ENCODE measurements at regions not wholly inside any gene's neighbourhood (a gene's known extent, or its start where the extent isn't known, plus 50 kb on each side); places are given as distances from the start of the nearest gene placed in this dataset.
"Not testable (repeated sequence)": the region's sequence is repeated elsewhere in the genome, so short reads cannot be mapped to it uniquely, and the experiment has no call there.

DNA sequence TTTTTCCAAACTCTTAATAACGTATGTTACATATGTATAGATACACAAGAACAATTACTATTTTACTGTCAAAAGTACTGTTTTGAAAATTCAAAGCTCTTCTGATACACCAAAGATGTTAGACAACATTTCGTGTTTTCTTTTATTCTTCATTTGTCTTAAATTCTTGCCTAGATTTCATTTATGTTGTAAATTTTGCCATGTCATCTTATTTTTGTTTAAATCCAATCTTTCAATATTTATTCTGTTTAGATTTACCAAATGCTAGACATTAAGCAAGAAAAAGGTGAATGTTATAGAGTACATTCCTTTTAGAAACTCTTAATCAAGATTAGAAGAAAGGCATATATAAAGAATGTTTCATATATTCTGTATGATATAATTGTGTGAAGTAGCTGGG, 876.9 kb downstream of the KCNT2 start:
- no peak for DNase-seq (ENCODE audit: low read depth)
- TF ChIP-seq, protein P1, sequence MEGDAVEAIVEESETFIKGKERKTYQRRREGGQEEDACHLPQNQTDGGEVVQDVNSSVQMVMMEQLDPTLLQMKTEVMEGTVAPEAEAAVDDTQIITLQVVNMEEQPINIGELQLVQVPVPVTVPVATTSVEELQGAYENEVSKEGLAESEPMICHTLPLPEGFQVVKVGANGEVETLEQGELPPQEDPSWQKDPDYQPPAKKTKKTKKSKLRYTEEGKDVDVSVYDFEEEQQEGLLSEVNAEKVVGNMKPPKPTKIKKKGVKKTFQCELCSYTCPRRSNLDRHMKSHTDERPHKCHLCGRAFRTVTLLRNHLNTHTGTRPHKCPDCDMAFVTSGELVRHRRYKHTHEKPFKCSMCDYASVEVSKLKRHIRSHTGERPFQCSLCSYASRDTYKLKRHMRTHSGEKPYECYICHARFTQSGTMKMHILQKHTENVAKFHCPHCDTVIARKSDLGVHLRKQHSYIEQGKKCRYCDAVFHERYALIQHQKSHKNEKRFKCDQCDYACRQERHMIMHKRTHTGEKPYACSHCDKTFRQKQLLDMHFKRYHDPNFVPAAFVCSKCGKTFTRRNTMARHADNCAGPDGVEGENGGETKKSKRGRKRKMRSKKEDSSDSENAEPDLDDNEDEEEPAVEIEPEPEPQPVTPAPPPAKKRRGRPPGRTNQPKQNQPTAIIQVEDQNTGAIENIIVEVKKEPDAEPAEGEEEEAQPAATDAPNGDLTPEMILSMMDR (IDR thresholded peaks at IDR 0.05; ENCODE audit: control insufficient read depth, insufficient read depth, low read depth, low read length, missing control alignments), result no peak
- no peak overlapping the region for H3K4me3 ChIP-seq (ENCODE audit: control insufficient read depth, low read depth, low read length)

- no peak overlapping the region for H3K4me3 ChIP-seq (ENCODE audit: control insufficient read depth, low read depth, low read length)
- TF ChIP-seq, protein P1 (IDR thresholded peaks at IDR 0.05; ENCODE audit: control insufficient read depth, insufficient read depth, low read depth, low read length, missing control alignments), result no peak
- DNase-seq (ENCODE audit: low read depth), result no peak
These were observed 884.4 kb downstream of the KCNT2 start for GRCh38 chr1:195723796-195724194.

DNA sequence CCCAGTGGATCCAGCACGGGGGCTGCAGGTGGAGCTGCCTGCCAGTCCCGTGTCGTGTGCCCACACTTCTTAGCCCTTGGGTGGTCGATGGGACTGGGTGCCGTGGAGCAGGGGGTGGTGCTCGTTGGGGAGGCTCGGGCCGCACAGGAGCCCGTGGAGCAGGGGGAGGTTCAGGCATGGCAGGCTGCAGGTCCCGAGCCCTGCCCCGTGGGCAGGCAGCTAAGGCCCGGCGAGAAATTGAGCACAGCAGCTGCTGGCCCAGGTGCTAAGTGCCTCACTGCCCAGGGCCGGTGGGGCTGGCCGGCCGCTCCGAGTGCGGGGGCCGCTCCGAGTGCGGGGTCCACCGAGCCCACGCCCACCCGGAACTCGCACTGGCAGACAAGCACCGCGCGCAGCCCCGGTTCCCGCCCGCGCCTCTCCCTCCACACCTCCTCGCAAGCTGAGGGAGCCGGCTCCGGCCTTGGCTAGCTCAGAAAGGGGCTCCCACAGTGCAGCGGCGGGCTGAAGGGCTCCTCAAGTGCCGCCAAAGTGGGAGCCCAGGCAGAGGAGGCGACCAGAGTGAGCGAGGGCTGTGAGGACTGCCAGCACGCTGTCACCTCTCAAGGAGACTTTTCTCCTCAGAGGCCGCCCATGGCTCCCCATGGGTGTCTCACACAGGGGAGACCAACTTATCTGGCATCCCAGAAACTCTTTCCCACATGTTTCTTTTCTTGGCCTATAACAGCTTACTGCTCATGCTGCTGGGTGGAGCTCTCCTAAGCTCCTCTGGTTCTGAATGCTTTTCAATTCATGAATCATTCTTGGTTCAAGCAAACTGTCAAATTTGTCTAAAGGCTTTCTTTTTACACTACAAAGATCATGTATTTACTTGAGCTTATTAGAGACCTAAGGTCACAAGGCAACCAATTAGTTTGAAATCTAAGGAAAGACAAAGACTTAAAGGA, 885.1 kb downstream of the KCNT2 start:
- H3K4me3 ChIP-seq (ENCODE audit: control insufficient read depth, low read depth, low read length); DNase-seq (ENCODE audit: low read depth): not testable (repeated sequence)

GRCh38 chr1:195722146-195722545, 886.1 kb downstream of the KCNT2 start:
- not testable (repeated sequence) for DNase-seq (ENCODE audit: low read depth); H3K4me3 ChIP-seq (ENCODE audit: control insufficient read depth, low read depth, low read length)

DNA sequence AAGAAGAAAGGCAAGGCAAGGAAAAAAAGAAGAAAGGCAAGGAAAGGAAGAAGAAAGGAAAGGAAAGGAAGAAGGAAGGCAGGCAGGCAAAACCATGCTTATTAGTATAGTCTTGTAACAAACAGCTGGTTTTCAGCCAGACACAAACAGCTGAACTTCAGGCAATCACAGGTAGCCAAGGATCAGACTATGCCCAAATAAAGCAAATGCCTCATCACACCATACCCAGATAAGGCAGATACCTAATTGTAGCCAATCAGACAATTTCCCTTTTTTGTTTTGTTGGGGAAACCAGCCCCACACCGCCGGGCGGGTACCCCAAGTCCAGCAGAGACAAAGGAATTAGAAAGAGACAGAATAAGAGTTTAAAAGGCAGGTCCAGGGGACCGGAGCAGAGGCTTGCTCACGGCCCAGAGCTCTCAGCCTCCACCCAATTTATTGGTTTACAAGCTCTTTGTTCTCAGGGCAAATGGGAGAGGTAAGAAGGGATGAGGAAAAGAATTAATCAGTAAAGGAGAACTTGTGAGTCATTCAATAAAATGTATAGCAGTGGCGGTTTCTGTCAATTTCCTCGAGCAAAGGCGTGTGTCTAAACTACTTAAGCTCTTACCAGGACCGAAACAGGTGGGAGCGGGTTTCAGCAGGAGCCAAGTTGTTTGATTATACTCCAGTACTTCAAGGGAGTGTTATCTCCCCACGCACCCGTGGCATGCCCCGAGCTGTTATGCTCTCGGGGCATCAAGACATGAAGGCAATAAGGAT, 886.8 kb downstream of the KCNT2 start:
- TF ChIP-seq, protein P1 (IDR thresholded peaks at IDR 0.05; ENCODE audit: control insufficient read depth, insufficient read depth, low read depth, low read length, missing control alignments), result no peak
- no peak overlapping the region for H3K4me3 ChIP-seq (ENCODE audit: control insufficient read depth, low read depth, low read length)
- no peak for DNase-seq (ENCODE audit: low read depth)

GRCh38 chr1:195717651-195718050, 890.6 kb downstream of the KCNT2 start:
- TF ChIP-seq, protein P1 (IDR thresholded peaks at IDR 0.05; ENCODE audit: control insufficient read depth, insufficient read depth, low read depth, low read length, missing control alignments), result peak; percentile 58
- DNase-seq (ENCODE audit: low read depth), result no peak
- no peak overlapping the region for H3K4me3 ChIP-seq (ENCODE audit: control insufficient read depth, low read depth, low read length)

- H3K4me3 ChIP-seq (ENCODE audit: control insufficient read depth, low read depth, low read length), result no peak overlapping the region
- TF ChIP-seq, protein P1 (IDR thresholded peaks at IDR 0.05; ENCODE audit: control insufficient read depth, insufficient read depth, low read depth, low read length, missing control alignments), result no peak
- no peak for DNase-seq (ENCODE audit: low read depth)
These were observed 892.6 kb downstream of the KCNT2 start for GRCh38 chr1:195715652-195716051.

Data from AG09309 (cell line).